ENCODE measurements at regions not wholly inside any gene's neighbourhood (a gene's known extent, or its start where the extent isn't known, plus 50 kb on each side); places are given as distances from the start of the nearest gene placed in this dataset.

- H3K27ac ChIP-seq (ENCODE audit: low read depth, low read length) = no peak overlapping the region
- H2AFZ ChIP-seq (ENCODE audit: low read depth, low read length, severe bottlenecking) = no peak overlapping the region
- H3K4me2 ChIP-seq (ENCODE audit: low read depth, low read length, poor library complexity, severe bottlenecking) = no peak overlapping the region
- H3K9me2 ChIP-seq (replicated peaks; ENCODE audit: insufficient read depth, low read length) = no peaks in the 10 kb centered on the region
- H3F3A ChIP-seq (ENCODE audit: insufficient read depth) = no peaks in the 10 kb centered on the region
- H3K9ac ChIP-seq (ENCODE audit: low read length) = no peak overlapping the region
- H4K20me1 ChIP-seq (ENCODE audit: low read depth, low read length) = no peaks in the 10 kb centered on the region
- H3K9me3 ChIP-seq (ENCODE audit: insufficient read depth, low read length) = no peaks in the 10 kb centered on the region
- TF ChIP-seq EZH2phosphoT487 (conservative IDR thresholded peaks at IDR 0.05; ENCODE audit: low read length) (no peak), CTCF (IDR thresholded peaks at IDR 0.05; ENCODE audit: insufficient read depth, low read length, poor library complexity, severe bottlenecking) (no peak)
- H3K36me3 ChIP-seq (ENCODE audit: low read length) = no peaks in the 10 kb centered on the region
- no peaks in the 10 kb centered on the region for H3K79me2 ChIP-seq (ENCODE audit: insufficient read depth, low read length)
- H3K4me3 ChIP-seq (ENCODE audit: insufficient read depth, low read length, poor library complexity, severe bottlenecking) = no peak overlapping the region
- no peaks in the 10 kb centered on the region for H3K27me3 ChIP-seq (ENCODE audit: low read length)
Observed at GRCh38 chr12:65653321-65653720, 171.0 kb upstream of the HMGA2 start.

- Histone ChIP-seq H3K9ac (ENCODE audit: low read length) (no peak overlapping the region), H3K27ac (ENCODE audit: low read depth, low read length) (no peak overlapping the region), H3K36me3 (ENCODE audit: low read length) (no peaks in the 10 kb centered on the region), H2AFZ (ENCODE audit: low read depth, low read length, severe bottlenecking) (no peak overlapping the region), H3K27me3 (ENCODE audit: low read length) (no peaks in the 10 kb centered on the region), H3K79me2 (ENCODE audit: insufficient read depth, low read length) (no peaks in the 10 kb centered on the region), H3K4me3 (ENCODE audit: insufficient read depth, low read length, poor library complexity, severe bottlenecking) (no peak overlapping the region), H3F3A (ENCODE audit: insufficient read depth) (no peaks in the 10 kb centered on the region), H3K9me2 (replicated peaks; ENCODE audit: insufficient read depth, low read length) (no peaks in the 10 kb centered on the region), H3K9me3 (ENCODE audit: insufficient read depth, low read length) (no peaks in the 10 kb centered on the region), H3K4me2 (ENCODE audit: low read depth, low read length, poor library complexity, severe bottlenecking) (no peak overlapping the region), H4K20me1 (ENCODE audit: low read depth, low read length) (no peaks in the 10 kb centered on the region)
- no peak for TF ChIP-seq EZH2phosphoT487 (conservative IDR thresholded peaks at IDR 0.05; ENCODE audit: low read length)
- TF ChIP-seq CTCF (IDR thresholded peaks at IDR 0.05; ENCODE audit: insufficient read depth, low read length, poor library complexity, severe bottlenecking) = no peak
Observed at GRCh38 chr12:65653946-65654629, 170.2 kb upstream of the HMGA2 start.

- H3K79me2 ChIP-seq (ENCODE audit: insufficient read depth, low read length) = no peaks in the 10 kb centered on the region
- H3K9me2 ChIP-seq (replicated peaks; ENCODE audit: insufficient read depth, low read length) = no peaks in the 10 kb centered on the region
- no peak overlapping the region for H3K9ac ChIP-seq (ENCODE audit: low read length)
- TF ChIP-seq EZH2phosphoT487 (conservative IDR thresholded peaks at IDR 0.05; ENCODE audit: low read length) (no peak), CTCF (IDR thresholded peaks at IDR 0.05; ENCODE audit: insufficient read depth, low read length, poor library complexity, severe bottlenecking) (no peak)
- H3F3A ChIP-seq (ENCODE audit: insufficient read depth) = no peaks in the 10 kb centered on the region
- H4K20me1 ChIP-seq (ENCODE audit: low read depth, low read length) = no peaks in the 10 kb centered on the region
- H3K4me2 ChIP-seq (ENCODE audit: low read depth, low read length, poor library complexity, severe bottlenecking) = no peak overlapping the region
- H3K4me3 ChIP-seq (ENCODE audit: insufficient read depth, low read length, poor library complexity, severe bottlenecking) = no peak overlapping the region
- no peaks in the 10 kb centered on the region for H3K36me3 ChIP-seq (ENCODE audit: low read length)
- H3K27me3 ChIP-seq (ENCODE audit: low read length) = no peaks in the 10 kb centered on the region
- H2AFZ ChIP-seq (ENCODE audit: low read depth, low read length, severe bottlenecking) = no peak overlapping the region
- no peak overlapping the region for H3K27ac ChIP-seq (ENCODE audit: low read depth, low read length)
- H3K9me3 ChIP-seq (ENCODE audit: insufficient read depth, low read length) = no peaks in the 10 kb centered on the region
Observed at GRCh38 chr12:65655074-65655493, 169.2 kb upstream of the HMGA2 start.
